Stimulated activated CD4-positive, alpha-beta T cell treated with anti-CD3 and anti-CD28 coated beads, Interleukin-15, amount 100 ng/mL, for 24 hours (primary cell): ENCODE measurements at regions not wholly inside any gene's neighbourhood (a gene's known extent, or its start where the extent isn't known, plus 50 kb on each side); places are given as distances from the start of the nearest gene placed in this dataset.

Experiments used
- DNase-seq: peaks from one replicate; pipeline ENCODE4 v3.0.0-alpha.2; 2020

- no peak for DNase-seq
These were observed 511.2 kb downstream of the EIPR1 start for GRCh38 chr2:2866459-2866858.

- no peak for DNase-seq
These were observed 515.2 kb downstream of the EIPR1 start for GRCh38 chr2:2862386-2862785.

DNA sequence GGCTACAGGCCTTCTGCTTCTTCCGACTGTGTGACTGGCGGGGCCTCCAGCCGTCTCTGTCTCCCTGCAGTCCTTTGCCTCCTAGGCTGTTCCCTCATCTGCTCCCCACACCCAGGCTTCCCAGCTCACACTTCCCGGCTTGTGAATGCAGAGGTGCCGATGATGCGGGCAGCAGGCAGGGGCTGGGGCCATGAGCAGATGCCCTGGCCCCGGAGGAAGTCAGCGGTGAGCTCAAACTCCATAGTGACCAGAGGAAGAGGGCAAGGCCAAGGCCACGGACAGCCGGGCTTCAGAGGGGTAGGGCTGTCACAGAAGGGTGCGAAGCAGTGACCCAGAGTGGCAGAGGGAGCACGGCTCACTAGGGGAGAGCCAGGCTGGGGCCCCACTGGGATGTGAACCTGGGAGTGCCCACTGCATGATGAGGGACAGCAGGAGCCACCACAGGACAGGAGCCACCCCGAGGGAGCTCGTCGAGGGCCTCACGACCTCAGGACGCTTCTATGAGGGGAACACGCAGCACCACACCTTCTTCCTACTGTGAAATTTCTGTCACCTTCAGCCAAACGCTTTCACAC lies 515.9 kb downstream of the EIPR1 start:
- no peak for DNase-seq

- no peak for DNase-seq
These were observed 516.9 kb downstream of the EIPR1 start for GRCh38 chr2:2860589-2861300.

- no peak for DNase-seq
These were observed 517.9 kb downstream of the EIPR1 start for GRCh38 chr2:2859732-2860131.

GRCh38 chr2:2859164-2859563 lies 518.5 kb downstream of the EIPR1 start:
- no peak for DNase-seq

DNA sequence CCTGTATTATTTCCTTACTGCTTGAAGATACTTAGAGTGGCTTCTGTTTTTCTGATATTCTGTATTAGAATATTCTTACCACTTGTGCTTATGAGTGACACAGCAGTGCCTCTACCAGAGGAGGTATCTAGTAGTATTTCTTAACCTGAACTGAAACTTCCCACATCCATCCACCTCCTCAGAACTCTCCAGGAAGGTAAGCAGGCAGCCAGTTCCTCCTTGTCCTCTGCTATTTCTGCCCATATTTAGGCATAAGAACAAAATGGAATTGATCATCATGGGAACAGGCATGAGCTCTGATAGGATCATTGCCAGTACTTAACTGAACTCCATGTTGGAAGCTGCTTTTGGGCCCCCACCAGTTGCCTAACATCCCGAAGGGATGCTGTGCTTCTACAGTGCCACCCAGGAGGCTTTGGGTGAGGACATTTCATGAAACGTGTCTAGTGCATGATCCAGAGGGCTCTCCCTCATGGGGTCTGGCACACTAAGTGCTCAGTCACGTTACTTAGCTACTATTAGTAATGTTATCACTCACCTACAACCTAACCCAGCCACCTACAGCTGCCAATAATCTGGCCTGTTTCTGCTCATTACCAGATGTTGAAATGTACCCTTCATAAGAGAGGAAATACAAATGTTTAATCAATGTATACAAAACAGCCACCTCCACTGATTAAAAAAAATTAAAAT lies 520.7 kb downstream of the EIPR1 start:
- DNase-seq, result no peak

- DNase-seq, result no peak
These were observed 522.3 kb downstream of the EIPR1 start for GRCh38 chr2:2855297-2855696.

DNA sequence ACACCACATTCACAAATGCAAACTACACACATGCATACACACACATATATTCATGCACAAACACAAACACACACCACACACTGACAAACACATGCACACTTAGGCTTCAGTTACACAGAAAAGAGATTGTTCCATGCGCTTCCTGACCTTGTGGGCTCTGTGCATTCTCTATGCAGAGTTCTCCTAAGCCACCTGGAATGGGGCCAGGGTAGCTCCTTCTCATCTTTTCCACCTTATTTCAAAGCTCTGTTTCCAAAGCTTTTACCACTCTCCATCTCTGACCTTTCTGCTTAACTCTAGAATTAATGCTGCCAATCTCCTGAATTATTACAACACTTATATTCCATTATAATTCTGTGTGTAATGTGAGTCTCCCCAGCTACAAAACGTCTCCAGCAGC lies 522.3 kb upstream of the MYT1L start:
- DNase-seq, result no peak

DNA sequence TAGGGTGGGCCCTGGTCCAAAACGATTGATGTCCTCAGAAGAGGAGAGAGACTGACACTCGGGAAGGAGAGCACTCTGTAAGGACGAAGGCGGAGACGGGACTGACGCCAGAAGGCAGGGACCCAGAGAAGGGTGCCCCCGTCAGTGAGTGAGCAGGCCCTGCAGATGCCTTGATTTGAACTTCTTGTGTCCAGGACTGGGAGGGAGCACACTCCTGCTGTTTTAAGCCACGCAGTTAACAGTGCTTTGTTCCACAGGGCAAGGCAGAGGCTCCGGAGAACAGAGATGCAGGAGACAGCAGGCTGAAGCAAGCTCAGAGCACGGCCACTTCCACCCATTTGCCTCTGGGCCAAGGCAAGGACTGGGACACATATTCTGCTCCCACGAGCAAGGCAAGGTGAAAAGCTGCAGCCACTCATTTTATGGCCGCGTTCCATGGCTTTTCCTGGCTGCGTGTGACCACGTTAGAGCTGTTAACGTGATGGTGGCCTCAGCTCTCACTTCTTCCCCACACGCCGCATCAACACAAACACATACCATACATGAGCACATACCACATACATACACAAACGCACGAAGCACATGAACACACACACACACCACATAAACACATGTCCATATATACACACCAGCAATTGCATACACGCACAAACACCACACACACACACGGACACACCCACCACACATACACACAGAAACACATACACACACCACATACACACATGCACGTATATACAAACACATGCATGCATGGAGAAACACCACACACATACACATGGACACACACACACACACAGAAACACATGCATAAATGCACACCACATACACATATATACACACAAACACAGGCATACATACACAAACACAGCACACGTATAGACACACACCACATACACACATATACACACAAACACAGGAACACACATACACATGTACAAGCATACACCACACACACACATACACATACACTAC lies 521.0 kb upstream of the MYT1L start:
- no peak for DNase-seq

DNA sequence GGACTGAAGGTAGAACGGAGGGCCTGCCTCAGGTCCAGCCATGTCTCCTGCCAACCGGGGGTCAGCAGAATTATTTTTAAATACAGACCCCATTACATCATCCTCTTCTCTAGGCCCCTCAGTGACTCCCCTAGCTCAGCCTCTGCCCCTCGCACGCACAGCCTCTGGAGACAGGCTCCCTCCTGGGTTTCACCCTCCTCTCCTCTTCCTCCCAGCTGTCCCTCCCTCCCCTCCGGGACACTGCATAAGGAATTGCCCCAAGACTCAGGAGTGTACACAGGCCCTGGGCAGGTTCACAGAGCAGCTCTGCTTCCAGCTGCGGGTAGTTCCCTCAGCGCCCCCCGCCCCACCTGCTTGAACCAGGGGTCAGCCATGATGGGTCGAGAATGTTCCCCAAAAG lies 520.2 kb upstream of the MYT1L start:
- no peak for DNase-seq

DNA sequence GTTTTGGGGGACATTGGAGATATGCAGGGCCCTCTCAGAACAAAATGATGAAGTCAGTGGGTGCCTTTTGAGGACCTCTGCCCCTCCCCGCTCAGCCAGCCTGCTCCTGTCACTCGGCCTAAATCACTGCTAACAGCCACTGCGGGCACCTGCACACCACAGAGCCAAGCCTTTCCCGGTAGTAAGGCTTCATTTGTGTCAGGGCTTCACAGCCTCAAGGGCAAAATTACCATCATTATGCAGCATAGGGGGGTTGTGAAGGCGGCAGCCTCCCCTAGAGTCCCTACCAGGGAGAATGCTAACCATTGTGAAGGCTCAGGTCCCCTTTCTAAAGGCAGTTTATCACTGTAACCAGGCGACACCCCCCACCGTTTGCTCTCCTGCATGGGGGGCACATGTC lies 519.8 kb upstream of the MYT1L start:
- no peak for DNase-seq

DNA sequence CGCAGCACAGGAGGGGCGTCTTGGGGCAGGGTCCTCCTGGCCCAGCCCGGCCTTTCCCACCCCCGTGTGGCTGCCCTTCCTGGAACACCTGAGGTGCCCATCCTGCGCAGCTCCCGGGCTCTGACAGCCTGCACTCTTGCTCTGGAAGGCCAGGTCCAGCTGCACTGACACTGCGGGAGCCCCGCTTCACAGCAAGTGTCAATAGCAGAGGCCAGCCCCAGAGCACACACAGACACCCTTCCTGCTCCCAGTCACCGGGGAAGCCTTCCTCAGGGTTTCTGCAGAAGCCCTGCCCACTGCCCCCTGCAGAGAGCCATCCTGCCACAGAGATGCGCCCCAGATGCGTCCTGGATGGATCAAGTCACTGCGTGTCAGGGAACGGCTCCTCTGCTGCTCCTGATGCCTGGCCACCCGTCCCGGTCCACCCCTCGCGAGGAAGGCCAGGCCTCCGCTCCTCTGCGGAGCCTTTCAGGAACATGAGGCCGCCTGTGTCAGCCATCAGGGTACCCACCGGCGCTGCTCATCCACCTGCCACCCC lies 519.2 kb upstream of the MYT1L start:
- no peak for DNase-seq

DNA sequence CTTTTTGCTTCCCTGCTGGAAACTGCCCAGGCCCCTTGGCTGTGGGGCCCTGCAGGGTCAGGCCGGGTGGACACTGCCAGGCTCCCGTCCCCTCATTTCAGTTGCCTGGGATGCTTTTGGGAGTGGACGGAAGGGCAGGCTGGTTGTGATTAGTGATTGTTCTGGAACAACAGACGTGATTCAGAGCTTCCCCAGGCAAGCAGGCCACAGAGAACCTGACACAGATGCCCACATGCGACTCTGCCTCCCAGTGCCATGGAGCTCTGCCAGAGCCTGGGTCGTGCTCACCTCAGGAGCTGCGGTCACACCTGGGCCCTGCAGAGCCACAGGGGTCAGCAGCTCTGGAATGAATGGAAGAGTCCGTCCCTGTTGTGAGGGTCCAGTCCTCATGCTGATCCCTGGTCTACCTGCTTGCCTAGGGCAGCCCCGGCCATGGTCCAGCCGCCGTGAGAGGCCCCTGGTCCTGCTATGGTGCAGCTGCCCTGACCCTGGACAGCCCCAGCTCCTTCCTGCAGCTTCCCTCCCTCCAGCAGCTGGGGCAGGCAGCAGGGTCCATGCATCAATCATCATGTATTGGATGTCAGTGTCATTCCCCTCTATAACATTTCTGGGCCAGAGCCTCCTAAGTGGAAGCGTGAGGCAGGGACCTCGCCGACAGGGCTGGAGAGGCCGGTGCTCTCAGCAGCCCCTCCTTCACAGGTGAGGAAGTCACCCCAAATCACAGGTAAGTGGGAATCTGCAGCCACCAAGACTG lies 518.6 kb upstream of the MYT1L start:
- no peak for DNase-seq

- no peak for DNase-seq
These were observed 517.7 kb upstream of the MYT1L start for GRCh38 chr2:2848621-2849333.

GRCh38 chr2:2848198-2848597 lies 517.1 kb upstream of the MYT1L start:
- no peak for DNase-seq

DNA sequence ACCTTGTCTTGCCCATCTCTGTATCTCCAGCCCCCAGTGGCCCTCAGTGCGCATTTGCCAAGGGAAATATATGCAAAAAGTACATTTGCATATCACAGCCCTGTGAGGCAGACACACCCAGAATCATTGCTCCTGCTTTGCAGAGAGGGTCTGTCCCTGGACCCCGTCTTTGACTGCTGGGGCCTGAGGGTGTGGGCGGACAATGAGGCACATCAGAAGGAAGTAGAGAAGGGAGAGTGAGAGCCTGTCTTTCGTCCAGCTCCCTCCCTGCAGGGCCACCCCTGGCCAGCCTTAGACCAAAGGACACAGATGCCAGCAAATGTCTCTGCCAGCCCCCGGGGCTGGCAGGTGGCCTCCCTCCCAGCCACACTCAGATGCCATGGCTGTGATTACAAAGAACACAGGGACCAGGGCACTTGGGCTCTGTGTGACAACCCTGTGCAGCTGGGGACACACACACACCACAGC lies 516.2 kb upstream of the MYT1L start:
- no peak for DNase-seq

DNA sequence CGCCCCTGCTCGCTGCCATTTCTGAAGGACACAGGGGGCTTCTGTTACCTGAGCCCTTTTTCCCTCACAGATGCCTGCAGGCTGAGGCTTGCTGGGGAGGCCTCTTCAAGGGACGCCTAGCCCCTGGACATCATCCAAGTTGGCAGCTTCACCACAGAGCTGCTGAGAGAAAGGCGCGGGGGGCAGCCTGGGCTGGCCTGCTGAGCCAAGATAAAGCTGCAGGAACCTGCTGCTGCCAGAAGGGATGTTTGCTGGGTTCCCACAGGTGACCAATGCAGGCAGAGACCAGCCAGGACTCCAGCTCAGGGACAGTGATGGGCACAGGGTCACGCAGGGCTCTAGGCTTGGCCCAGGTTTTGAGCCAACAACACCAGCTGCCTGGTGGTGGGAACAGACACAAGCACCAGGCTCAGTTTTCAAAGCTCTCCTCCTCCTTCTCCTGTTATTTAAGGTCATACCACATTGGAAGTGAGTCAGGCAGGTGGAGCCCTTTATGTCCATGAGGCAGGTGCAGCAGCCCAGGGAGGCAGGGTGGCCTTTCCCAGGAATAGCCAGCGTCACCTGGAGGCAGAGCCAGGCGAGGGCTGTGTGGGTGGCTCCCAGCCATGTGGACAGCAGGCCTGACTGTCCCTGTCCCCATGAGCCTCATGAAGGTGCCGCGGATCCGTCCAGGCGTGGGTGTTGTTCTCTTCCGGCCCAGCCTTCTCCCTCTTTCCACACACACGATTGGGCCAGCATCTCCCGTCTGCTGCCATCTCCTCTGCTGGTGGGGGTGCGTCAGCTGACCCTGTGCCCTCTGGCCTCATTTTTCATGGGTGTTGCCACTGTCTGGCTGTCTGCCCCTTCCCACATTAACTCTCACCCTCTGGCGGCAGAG lies 515.5 kb upstream of the MYT1L start:
- DNase-seq, result no peak

DNA sequence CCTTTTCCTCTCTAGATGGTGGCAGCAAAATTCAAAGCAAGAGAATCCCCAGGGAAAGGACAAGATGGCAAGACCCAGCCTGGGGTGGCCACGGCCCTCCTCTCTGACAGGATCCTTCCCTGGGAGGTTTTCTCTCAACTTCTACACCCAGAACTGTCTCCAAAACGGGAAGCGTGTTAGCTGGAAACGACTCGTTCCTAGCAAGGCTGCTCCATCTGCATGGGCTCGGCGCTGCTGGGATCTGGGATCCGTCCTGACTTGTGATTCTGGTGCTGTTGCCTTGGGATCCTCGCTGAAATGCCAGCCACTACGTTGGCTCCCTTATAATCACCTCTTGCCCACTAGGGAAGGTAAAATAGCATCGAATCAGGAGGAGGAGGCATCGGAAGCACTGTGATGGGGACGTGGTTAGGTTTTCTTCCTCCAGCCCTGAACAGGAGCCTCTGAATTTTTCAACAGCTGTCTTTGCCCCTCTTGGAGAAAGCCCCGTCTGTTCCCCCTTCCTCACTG lies 514.8 kb upstream of the MYT1L start:
- DNase-seq, result no peak

- no peak for DNase-seq
These were observed 514.2 kb upstream of the MYT1L start for GRCh38 chr2:2845267-2845666.
